SH-SY5Y (cell line): ENCODE measurements at regions not wholly inside any gene's neighbourhood (a gene's known extent, or its start where the extent isn't known, plus 50 kb on each side); places are given as distances from the start of the nearest gene placed in this dataset.
A peak's percentile ranks its signal among the peaks of the same experiment; 100 is the strongest.

Experiments used
- GATA2 ChIP-seq: IDR thresholded peaks from 2 replicates; pipeline ENCODE4 v1.6.1; 2011; ENCODE audit warnings: mild to moderate bottlenecking, low read depth, low read length
- GATA3 ChIP-seq: IDR thresholded peaks from 2 replicates; pipeline ENCODE4 v1.6.1; 2011; ENCODE audit warnings: low read depth, mild to moderate bottlenecking, low read length, moderate library complexity

DNA sequence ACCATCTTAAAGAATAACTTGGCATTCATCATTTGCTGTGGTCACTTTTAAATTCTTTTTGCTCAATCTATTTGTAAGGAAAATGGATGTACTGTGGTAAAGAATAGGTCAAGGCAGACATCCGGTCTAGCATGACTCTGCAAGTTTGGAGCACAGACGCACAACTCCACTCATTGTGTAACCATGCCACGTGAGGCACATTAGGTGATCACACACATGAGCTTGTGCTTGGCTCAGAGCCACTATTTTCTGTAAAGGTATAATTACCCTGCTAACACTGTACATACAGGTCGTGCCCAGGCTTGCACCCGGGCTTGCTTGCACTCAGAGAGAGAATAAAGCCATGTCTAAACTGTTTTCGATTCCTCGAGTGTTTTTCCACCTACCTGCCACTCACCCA, 1289.1 kb upstream of the ADGRB3 start:
- TF ChIP-seq GATA3: no peak
- TF ChIP-seq GATA2: no peak

- TF ChIP-seq GATA3 (no peak), GATA2 (no peak)
Observed at GRCh38 chr6:67336014-67336413, 1299.1 kb upstream of the ADGRB3 start.

GRCh38 chr6:67331304-67331703, 1303.8 kb upstream of the ADGRB3 start:
- no peak for TF ChIP-seq GATA3

DNA sequence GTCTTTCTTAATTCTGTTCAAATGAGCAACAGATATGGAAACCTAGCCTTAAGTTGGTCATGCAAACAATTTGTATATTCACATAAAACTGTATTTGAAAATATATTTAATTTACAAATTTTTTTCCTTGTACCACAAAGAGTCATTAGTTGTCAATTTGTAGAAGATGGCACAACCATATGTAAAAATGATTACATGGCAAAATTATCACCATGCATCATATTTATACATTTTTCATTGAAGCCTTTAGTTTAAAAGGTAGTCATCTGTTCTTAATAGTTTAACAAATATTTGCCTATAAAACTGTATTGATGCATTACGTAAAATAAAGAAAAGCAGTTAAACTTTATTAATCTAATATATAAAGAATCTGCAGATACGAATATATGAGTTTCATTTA, 1306.8 kb upstream of the ADGRB3 start:
- TF ChIP-seq GATA3: no peak
- TF ChIP-seq GATA2: no peak

DNA sequence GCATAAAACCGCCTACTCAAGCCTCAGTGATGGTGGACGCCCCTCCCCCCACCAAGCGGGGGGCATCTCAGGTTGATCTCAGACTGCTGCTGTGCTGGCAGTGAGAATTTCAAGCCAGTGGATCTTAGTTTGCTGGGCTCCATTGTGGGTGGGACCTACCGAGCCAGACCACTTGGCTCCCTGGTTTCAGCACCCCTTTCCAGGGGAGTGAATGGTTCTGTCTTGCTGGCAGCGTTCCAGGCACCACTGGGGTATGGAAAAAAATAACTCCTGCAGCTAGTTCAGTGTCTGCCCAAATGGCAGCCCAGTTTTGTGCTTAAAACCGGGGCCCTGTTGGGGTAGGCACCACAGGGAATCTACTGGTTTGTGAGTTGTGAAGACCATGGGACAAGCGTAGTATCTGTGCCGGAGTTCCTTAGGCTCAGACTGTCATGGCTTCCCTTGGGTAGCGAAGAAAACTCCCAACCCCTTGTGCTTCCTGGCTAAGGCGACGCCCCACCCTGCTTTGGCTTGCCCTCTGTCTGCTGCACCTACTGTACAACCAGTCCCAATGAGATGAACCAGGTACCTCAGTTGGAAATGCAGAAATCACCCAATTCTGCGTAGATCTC, 1334.5 kb upstream of the ADGRB3 start:
- TF ChIP-seq GATA3: no peak
- no peak for TF ChIP-seq GATA2

GRCh38 chr6:67292169-67292568, 1342.9 kb upstream of the ADGRB3 start:
- no peak for TF ChIP-seq GATA2
- TF ChIP-seq GATA3: no peak

- TF ChIP-seq GATA3: no peak
- TF ChIP-seq GATA2: no peak
Observed at GRCh38 chr6:67287566-67287965, 1347.5 kb upstream of the ADGRB3 start.

DNA sequence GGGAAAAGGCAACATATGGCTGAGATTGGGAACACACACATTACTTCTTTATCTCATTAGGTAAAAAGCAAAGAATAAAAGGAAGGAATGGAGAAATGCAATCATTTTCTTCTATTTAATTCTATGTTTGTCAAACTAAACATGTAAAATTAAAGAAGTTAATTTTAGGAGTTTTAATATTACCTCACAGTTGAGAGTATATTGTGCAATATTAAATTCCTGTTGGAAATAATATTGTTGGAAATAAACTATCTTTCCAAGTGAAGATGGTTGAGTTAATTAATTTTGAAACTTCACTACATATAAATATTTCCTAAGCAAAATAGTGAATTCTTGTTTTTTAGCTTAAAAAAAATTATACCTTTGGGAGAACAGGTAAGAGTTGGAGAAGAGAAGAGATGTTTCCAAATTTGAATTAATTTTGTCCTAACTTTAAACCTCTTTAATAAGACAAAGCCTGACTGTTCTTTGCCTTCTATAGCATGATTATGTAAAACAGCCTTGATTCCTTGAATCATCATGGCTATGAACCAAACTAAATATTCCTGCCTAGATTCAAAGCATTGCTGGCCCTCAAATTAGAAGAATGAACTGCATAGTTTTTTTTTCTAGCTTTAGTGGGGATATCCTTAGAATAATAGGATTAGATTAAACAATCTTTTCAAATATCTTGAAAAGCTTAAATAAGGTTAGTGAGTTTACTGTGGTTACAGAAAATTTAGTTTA, 1349.1 kb upstream of the ADGRB3 start:
- TF ChIP-seq GATA2 (no peak), GATA3 (no peak)

DNA sequence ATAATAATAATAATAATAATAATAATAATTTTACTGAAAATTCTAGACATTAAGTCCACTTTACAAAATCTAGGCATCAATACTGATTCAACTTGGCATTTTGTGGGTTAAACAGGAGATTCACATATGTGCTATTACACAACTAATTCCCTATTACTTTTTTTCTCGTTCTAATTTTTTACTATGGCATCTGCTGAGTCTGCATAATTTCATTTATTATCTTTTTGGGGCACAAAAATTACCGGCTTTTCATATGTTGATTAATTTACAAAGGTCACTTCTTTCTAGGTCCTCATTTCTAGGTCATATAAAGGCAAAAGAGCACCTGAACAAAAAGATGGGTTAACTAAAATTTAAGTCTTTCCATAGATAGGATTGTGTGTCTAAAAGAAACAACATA, 1357.8 kb upstream of the ADGRB3 start:
- TF ChIP-seq GATA2 (no peak), GATA3 (no peak)

DNA sequence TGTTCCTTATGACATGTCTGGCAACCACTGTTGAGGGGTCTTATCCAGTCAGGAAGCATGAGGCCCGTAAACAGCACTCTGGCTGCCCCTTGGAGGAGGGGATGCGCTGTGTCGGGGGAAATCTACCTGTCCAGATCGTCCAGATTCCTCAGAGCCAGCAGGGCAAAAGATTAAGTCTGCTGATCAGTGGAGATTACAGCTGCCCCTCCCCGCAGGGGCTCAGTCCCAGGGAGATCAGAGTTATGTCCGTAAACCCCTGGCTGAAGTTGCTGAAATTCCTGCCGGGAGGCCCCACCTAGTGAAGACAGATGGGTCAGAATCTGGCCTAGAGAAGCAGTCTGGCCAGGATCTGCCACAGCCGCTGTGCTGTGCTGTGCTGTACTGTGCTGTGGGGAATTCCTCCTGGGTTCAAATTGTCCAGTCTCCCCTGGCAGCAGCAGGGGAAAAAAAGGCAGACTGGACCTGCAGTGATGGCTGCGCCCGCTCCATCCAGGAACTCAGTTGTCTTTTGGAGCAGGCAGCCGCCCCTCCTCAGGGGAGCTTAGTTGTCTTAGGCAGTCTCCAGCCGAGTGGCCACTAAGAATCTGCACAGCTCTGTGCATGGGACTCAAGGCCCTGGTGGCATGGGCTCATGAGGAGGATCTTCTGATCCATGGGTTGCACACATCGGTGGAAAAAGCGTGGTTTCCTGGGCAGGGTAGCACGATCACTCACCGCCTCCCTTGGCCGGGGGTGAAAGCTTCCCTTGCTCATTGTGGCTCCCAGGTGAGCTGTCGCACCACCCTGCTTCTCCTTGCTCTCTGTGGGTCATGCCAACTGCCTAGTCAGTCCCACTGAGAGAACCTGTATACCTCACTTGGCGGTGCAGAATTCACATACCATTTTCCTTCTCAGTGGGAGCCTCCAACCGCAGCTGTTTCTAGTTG, 1368.8 kb upstream of the ADGRB3 start:
- no peak for TF ChIP-seq GATA3
- TF ChIP-seq GATA2: no peak

DNA sequence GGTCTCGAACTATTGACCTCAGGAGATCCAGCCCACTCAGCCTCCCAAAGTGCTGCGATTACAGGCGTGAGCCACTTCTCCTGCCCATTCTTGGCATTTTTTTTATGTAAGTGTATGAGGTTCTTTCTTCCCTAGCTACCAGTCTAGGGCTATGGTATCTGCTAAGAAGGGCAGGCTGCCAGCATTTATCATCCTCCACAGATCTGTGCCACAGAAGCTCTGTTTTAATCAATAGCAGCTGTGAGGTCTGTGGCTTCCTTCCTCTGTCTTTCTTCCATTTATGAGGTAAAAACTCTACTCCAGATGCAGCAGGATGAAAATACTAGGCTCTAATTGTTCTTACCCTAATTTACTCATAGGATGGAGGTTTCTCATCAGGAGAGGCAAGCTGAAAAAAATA, 1382.4 kb upstream of the ADGRB3 start:
- TF ChIP-seq GATA2 (peak; percentile 89), GATA3 (peak; percentile 54; the same call in 1 of the 2 replicates)

DNA sequence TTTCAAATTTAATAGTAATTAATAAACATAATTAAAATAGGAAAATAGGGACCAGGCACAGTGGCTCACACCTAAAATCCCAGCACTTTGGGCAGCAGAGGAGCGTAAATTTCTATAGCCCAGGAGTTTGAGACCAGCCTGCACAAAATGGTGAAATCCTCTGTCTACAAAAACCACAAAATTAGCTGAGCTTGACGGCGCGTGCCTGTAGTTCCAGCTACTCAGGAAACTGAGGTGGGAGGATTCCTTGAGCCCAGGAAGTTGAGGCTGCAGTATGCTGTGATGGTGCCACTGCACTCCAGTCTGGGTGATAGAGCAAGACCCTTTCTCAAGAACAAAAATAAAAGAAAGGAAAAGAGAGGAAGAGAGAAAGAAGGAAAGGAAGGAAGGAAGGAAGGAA, 1387.0 kb upstream of the ADGRB3 start:
- no peak for TF ChIP-seq GATA3
- no peak for TF ChIP-seq GATA2

GRCh38 chr6:67244037-67244436, 1391.0 kb upstream of the ADGRB3 start:
- TF ChIP-seq GATA2 (no peak), GATA3 (no peak)

DNA sequence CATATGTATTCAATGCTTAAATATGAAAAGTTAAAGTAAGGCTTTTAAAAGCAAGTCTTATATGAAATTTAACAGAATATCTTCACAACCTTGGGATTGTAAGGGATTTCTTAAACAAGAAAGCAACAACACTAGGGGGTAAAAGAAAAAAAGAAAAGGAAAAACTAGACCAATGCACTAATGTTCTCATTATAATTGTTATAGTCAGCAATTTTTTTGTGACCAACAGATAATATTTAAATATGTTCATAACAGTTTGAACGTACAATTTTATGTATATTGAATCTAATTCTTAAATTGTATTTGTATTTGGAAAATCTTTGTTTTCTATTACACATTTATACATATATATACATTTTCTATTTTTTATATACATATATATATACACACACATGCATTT, 1397.8 kb upstream of the ADGRB3 start:
- no peak for TF ChIP-seq GATA3

DNA sequence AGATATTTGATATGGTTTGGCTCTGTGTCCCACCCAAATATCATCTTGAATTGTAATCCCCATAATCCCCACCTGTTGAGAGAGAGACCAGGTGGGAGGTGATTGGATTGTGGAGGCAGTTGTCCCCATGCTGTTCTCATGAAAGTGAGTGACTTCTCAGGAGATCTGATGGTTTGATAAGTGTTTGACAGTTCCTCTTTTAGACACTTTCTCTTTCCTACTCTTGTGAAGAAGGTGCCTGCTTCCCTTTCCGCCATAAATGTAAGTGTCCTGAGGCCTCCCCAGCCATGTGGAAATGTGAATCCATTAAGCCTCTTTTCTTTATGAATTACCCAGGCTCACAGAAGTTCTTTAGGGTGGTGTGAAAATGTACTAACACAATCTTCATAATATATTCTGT, 1404.0 kb upstream of the ADGRB3 start:
- TF ChIP-seq GATA3 (no peak), GATA2 (no peak)

DNA sequence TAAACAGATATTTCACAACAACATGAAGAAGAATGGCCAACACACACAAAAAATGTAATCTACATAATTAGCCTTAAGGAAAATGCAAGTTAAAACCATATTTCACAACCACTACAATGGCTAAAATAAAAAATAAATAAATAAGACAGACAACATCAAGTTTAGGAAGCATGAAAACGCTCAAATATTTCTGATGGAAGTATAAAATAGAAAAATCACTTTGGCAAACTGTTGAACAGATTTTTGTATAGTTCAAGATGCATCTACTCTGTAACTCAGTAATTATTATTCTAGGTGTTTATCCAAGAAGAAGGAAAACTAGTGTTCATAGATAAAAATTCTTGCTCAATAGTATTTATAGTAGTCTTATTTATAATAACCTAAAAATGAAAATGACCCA, 1410.1 kb upstream of the ADGRB3 start:
- TF ChIP-seq GATA2: no peak
